GM21423 (cell line): ENCODE measurements at regions not wholly inside any gene's neighbourhood (a gene's known extent, or its start where the extent isn't known, plus 50 kb on each side); places are given as distances from the start of the nearest gene placed in this dataset.

Experiments used
- ATAC-seq: cut with Tn5 transposase; IDR thresholded peaks from one replicate; pipeline ENCODE4 v1.9.1; 2021; ENCODE audit warnings: mild to moderate bottlenecking, moderate library complexity; ENCODE audit not compliant: unreplicated experiment

DNA sequence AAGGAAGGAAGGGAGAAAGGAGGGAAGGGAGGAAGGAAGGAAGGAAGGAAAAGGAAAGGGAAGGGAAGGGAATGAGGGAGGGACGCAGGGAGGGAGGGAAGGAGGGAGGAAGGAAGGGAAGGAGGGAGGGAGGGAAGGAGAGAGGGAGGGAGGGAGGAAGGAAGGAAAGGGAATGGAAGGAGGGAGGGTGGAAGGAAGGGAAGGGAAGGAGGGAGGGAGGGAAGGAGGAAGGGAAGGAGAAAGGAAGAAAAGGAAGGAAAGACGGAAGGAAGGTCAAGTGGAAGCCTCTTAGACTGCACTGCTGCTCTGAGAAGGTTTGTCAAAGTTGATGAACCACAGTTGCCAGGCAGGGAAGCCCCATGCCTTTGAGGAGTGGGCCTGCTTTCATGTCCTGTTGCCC, 324.3 kb upstream of the ZFP64 start:
- ATAC-seq, result no peak

DNA sequence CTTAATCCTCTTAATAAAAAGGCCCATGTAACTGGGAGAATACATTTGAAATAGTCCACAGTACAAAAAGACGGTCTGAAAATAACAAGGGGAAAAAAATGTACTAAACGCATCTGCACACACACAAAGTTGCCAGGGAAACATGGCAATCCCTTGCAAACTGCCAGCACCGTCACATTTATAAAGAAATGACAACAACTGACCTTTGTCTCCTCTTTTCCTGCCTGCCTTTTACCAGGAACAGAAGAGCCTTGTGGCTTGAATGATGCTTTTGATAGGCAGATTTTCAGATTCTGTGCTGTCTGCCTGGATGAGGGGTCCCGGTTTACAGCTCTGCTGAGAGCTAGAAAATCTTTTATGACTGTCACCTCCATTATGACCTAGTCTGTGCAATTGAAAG, 308.6 kb upstream of the ZFP64 start:
- no peak for ATAC-seq

DNA sequence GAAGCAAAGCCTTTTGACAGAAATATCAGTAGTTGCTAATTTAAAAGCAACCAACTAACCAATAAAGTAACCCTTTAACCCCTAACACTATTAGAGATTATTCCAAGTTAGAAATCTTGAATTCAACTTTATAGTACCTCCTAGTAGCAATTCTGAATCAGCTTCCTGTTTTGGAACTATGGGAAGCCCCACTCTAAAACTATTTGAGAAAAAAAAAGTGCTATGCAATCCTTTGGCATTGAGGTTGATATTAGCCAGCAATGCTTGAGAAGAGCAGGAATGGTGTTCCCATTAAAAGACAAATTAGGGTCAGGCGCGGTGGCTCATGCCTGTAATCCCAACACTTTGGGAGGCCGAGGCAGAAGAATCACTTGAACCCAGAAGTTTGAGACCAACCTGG, 306.2 kb upstream of the ZFP64 start:
- no peak for ATAC-seq

DNA sequence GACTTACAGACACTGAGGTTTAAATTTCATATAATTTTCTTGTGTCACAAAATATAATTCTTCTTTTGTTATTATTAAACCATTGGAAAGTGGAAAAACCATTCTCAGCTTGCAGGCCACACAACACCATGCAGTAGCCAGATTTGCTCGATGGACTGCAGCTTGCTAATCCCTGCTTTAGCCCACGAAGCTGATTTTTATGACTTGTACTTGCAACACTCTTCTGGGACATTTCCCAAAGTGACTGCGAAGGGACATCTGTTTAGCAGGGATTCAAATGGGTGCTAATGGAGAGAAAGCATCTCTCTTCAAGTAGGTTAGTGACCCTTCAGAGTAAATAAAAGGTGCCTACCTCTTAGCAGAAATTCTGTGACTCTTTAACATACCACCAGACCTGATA, 304.6 kb upstream of the ZFP64 start:
- ATAC-seq, result no peak

DNA sequence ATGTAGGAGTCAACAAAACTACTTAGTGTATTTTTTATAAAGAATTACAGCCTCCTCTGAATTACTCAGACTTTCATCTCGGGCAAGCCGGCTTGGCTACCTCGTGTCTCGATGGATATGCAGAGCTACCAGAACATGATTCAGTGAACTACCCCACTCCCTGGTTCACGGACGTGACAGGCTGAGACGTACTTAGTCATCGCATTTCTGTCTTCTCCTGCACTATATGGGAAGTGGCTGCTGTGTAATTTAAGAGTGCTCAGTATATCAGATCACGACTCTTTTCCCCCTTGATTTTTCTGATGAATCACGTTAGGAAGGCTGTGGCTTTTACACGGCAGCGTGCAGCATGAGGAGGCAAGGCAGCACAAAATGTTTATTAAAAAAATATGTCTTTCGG, 302.7 kb upstream of the ZFP64 start:
- no peak for ATAC-seq

DNA sequence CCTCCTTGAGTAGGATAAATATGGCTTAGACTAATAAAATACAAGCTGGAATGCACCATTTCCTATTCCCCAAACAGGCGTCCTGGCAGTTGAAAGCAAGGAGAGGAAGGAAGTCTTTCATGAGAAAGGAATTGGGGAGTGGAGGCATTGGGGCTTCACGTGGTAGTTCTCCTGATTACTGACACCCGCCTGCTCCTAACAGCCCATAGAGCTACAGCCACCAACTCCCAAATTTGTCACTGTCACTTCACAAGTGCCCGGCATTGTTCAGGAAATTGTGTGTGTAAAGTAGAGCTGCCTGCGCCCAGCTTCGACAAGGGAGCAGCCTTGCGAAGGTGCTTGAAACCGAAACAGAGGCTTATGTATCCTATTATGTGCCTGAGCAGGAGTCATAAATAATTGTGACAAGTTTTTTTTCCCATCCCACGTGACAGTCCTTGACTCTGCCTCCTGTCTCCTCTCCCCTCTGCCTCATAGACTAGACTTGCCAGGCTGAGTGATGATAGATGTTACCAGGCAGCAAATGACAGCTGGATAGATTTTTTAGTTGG, 301.7 kb upstream of the ZFP64 start:
- no peak for ATAC-seq

DNA sequence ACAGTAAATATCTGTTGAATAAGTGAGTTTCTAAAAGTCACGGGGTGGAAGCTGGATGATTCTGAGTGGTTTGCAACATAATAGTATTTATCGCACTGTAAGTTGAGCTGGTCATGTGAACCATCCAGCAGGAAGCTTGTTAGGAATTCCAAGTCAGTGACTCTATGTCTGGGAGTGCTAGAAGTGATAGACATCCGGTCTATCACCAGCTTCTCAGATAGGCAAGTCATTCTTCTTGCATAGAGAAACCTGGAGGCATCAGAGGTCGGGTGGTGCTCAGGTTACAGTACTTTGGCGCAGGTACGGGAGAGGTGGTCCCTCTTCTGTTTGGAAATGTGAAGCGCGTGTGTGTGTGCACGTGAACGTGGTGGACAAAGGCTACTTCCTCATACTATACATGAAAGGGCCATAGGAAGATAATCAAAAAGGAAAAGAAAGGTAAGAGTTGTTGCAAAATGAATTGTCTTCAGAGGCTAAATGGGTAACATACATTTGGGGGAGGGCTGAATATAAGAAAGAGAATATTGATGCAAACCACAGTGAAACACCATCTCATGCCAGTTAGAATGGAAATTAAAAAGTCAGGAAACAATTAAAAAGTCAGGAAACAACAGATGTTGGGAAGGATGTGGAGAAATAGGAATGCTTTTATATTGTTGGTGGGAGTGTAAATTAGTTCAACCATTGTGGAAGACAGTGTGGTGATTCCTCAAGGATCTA, 299.3 kb upstream of the ZFP64 start:
- ATAC-seq, result no peak

DNA sequence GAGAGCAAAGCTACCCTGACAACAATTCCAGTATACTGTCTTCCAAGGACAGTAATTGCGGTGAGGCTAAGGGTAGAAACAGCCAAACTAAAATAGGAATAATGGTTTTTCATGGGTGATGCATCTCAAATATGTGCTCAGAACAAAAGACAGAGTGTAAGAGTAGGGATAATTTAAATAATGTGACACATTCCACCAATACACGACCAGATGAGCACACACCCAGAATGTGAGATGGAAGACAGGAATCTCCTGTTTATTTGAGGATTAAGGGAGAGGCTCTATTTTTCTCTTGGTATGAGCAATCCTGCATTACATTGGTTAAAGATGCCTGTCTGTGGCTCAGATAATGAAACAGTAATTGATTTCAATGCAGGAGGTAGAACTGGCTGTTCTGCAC, 292.9 kb upstream of the ZFP64 start:
- no peak for ATAC-seq

DNA sequence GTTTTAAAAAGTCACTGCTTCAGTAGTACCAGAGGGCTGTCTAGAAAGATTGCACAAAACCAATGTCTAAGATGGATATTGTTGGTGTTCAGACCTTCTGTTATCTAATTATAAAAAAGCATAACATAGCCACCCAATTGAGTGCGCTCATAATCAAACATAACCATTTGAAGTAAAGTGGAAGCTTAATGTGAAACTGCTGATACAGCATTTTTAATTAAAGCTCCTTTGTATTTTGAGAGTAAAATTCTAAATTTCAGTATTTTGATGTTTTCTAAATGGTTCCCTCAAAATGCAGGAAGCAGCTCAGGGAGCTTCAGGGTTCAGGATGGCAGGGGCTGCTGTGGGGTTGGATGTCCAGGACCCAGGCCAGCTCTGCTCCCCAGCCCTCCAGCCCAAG, 291.8 kb upstream of the ZFP64 start:
- ATAC-seq, result no peak

DNA sequence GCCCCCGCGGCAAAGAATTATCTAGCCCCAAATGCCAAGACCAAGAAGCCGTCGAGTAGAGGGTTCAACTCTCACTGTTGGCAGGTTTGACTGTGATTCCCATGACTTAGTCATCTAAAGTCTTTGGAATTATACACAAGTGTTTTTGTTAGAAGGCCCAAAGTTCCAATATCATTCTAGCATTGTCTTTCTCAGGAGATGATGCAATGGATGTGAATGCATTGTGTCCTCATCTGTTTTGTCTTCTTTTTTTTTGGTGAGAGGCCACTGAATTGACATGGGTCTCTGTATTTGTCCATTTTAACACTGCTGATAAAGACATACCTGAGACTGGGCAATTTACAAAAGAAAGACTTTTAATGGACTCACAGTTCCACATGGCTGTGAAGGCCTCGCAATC, 290.5 kb upstream of the ZFP64 start:
- no peak for ATAC-seq

DNA sequence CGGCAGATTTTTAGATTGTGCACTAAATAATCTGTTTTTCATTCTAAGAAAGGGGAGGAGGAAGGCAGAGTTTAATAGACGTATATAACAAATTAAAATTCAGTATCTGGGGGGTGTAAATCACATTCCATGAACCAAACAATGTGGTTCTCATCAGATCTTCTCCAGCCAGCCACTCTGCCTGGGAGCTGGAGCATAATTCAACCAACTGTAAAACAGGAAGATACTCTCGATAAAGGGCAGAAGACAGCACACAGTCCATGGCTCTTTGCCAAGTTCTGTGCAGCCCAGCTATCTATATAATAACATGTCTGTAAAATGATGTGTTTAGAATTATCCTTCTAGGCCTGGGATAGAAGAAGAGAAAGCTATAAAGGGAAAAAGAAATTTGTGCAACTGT, 289.9 kb upstream of the ZFP64 start:
- no peak for ATAC-seq

DNA sequence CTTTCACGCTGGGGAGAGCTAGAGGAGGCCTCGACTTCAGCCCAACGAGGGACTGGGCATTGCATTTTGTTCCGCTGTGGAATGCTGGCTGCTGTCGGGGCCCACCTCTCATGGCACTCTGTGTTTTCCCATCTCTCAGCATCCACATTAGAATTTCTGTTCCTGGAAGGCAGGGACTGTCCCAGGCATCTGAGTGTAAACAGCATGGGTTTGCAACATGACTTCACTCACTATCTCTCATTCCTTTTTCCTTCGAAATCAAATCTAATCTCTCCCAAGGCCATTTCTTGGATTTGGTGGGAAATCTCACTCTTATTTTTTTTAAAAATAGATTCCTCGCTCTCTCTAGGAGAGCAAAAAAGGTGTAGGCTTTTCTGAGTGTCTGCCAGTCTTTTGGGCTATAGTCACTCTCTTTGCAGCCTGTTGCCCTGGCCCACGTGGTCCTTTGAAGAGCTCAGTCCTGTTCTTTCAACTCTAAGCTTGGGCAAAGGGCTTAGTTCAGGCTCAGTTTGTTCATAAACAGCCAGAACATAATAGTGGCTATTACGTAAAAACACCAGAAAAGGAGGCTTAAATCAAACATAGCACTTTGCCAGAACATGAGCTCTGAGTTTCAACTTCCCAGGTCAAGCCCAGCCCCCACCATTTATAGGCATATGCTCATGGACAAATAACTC, 284.6 kb upstream of the ZFP64 start:
- ATAC-seq, result no peak

DNA sequence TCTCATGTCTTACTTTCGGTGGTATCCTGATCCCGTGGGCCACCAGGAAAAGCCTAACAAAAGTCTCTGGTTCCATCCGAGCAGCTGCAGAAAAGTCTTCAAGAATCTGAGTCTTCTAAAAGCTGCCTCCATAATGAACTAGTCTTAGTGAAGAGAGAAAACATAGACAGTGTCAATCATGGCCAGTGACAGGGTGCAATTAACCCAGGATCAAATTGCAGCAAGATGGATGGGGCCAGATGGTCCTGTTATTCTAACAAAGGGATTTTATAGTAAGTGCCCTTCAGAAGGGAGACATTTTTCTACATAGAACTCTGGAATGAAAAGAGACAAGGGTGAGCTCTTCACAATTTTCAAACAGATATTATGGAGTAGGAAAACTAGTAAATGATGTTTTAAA, 281.6 kb upstream of the ZFP64 start:
- ATAC-seq, result no peak

DNA sequence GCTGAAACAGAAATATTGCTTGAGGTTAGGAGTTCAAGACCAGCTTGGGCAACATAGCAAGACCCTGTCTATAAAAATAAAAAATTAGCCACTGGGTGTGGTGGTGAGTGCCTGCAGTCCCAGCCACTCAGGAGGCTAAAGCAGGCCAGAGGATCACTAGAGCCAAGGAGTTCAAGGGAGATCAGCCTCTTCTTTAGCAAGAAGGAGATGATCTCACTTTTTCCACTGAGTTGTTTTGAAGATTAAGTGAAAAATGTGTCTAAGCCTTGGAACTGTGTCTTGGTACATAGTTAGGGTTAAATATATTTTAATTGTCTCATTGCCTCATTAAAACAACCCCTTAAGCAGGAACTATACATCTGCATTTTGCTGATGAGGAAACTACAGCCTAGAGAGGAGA, 279.0 kb upstream of the ZFP64 start:
- ATAC-seq, result no peak

DNA sequence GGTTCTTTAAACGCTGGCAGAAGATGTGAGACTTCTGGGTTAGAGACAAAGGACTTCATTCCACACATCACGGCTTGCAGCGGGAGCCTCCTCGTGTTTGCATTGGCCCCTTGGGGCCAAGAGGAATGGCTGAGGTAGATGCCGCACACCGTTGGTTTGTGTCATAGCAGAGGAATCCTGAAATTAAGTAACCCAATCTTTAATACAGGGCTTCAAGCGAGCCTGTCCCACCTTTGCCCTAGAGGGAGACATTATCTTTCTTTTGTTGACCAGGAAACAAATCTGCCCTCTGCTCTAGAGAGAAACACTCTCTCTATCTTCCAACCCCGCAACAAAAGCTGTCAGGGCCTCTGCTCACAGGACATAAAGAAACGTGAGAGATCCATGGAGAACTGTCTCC, 277.5 kb upstream of the ZFP64 start:
- ATAC-seq, result no peak

DNA sequence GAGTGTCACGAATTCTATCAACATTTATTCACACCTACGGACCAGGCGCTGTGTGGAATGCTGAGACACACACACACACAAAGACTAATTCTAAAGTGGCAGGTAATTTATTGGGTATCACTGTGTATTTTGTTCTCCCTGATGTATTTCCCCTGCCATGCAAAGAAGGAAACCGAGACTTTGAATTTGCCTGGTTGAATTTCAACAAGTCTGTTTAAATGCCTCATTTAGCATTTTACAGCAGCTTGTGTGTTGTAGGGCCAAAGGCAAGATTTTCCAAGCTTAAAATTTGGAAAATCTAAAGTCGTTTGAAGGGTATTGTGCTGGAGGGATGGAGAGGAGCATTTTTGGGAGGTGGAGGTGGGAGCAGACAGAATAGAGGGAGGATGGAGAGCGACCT, 274.4 kb upstream of the ZFP64 start:
- ATAC-seq, result no peak

DNA sequence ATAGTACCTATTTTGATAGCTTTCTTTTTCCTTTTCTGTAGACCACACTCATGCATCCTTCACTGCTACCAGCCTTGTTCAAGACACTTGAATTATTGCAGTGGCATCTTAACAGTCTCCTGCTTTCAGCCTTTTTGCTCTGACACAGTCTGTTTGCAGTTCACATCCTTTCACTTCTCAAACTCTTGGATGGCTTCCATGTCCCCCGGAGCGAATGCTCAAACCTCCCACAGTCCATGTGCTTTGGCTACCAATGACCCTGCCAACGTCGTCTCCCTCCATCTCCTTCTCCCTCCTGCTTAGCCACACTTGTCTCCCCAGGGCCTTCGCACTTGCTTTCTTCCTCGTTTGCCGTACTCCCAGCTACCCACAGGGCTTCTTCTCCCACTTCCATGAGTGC, 270.0 kb upstream of the ZFP64 start:
- no peak for ATAC-seq

DNA sequence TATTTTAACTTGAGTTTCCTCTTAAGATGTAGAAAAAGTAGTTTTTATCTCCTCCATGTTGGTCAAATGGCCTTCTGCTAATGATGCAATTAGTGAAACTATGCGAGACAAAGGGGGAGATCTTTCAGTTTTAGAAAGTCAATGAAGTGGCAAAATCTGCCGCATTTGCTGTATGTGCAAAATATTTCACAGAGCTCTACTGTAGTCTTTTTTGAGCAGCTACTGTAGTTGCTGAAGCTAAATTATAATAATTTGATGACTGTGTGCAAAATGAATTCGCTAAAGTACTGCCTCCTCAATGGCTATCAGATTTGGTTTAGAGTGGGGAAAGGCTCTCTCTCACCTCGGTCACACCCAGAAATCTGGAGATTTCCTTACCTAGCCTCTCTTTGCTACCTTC, 267.6 kb upstream of the ZFP64 start:
- ATAC-seq, result no peak

DNA sequence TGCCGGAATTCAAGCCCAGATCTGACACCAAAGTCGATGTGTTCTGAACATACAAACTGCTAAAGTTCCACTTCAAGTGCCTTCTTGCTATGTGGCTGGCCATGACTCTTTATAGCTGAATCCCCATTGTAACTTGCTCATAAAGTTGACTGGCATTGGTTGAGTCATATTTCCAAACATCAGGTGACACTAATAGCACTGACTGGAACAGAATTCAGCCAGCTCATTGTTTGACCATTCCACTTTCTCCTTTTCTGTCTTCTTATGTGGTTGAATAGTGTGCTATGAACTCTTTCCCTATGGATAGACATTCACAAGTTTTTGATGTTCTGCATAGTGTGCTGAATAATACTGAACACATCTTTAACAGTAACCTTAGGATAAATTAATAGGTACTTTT, 266.2 kb upstream of the ZFP64 start:
- ATAC-seq, result no peak

DNA sequence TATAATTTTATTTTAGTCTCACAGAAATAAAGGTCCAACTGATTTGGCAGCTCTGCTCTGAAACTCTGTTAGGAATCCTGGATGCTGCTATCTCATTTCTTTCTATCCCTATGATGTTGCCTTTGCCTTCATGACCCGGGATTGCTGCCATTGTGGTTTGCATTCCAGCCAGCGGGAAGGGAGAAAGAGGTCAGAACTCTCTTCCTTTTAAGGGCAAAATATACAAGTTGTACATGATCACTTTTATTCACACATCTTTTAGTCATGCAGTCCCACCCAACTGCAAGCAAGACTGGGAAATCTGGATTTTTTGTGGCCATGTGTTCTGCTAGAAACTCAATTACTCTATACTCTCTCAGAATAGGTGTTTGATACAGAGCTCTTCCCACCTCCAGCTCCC, 263.1 kb upstream of the ZFP64 start:
- no peak for ATAC-seq

DNA sequence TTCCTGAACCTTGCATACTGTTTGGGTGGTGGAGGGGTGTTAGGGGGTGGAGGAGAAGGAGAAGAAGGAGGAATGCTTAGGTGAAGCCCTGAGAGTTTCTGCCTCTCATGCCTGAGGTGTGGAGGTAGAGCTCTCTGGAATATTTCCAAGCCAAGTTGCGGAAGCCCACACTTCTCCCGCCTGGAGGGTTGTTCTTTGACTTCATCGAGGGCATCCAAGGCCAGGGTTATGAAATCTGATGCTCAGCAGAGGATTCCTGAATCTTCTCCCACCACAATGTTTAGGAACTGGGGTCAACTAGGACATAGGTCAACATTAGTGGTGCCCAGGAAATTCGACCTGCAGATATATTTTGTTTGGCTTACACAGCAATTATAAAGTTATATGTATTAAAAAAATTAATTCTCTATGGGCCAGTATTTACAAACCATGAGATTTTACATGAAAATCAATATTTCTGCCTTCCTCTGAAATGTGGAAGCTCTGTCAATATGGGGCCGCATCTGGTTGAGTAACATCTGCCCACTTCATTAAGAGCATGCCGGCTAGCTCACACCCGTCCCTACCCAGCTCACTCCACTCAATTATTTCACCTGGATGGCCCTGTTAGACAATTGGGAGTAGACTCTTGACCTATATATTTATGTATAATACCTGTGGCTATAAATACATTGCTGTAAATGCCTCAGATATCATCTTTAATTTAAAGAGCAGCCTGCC, 257.1 kb upstream of the ZFP64 start:
- no peak for ATAC-seq

DNA sequence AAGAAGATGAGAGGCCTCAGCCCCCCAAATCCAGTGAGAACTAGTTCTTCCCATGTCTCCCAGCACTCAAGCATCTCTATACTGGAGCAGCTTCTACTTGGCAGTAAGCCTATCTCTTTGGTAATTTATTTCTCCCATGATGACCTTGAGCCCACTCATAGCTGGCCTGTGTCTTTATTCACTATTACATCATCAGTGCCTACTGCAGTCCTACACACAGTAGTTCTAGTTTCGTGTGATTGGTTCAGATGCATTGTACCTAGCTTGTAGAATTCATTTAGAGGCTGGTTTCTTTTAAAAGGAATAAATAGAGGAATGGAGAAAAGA, 255.6 kb upstream of the ZFP64 start:
- no peak for ATAC-seq
